Naive B cell (primary cell): ENCODE measurements at regions not wholly inside any gene's neighbourhood (a gene's known extent, or its start where the extent isn't known, plus 50 kb on each side); places are given as distances from the start of the nearest gene placed in this dataset.

ENCODE experiments used
- ATAC-seq, 2 donors: fragments of 150-1000 bp; cut with Tn5 transposase; 2 replicates each; pipeline ENCODE4 v1.10.0; 2021; ENCODE audit warnings: low read depth in 2 of 2, mild to moderate bottlenecking in 2 of 2, moderate library complexity in 2 of 2
- DNase-seq: peaks from one replicate; pipeline ENCODE4 v3.0.0; 2022
- H3K27ac Mint-ChIP-seq, 6 donors: one replicate each; pipeline ENCODE4 v1.8.0; 2020 to 2022; ENCODE audit warnings: mild to moderate bottlenecking in 6 of 6, mixed read lengths in 6 of 6, moderate library complexity in 5 of 6, inconsistent platforms in 2 of 6
- H3K27me3 Mint-ChIP-seq, 3 donors: one replicate each; pipeline ENCODE4 v1.8.0; 2021 to 2022; ENCODE audit warnings: mixed read lengths in 3 of 3, mild to moderate bottlenecking in 1 of 3
- H3K36me3 Mint-ChIP-seq, 2 donors: one replicate each; pipeline ENCODE4 v1.8.0; 2020 to 2022; ENCODE audit warnings: mixed read lengths in 2 of 2, inconsistent platforms in 1 of 2, mild to moderate bottlenecking in 1 of 2
- H3K4me1 Mint-ChIP-seq, 3 donors: one replicate each; pipeline ENCODE4 v1.8.0; 2020 to 2022; ENCODE audit warnings: mixed read lengths in 3 of 3, inconsistent platforms in 1 of 3, mild to moderate bottlenecking in 1 of 3, moderate library complexity in 1 of 3
- H3K4me3 Mint-ChIP-seq, 8 donors: one replicate each; pipeline ENCODE4 v1.8.0; 2020 to 2022; ENCODE audit warnings: mild to moderate bottlenecking in 8 of 8, mixed read lengths in 8 of 8, moderate library complexity in 8 of 8, inconsistent platforms in 2 of 8
- H3K9me3 Mint-ChIP-seq, 7 donors: one replicate each; pipeline ENCODE4 v1.8.0; 2020 to 2022; ENCODE audit warnings: mixed read lengths in 7 of 7, mild to moderate bottlenecking in 5 of 7, inconsistent platforms in 2 of 7, moderate library complexity in 1 of 7

- DNase-seq = no peak
- no peaks in the 10 kb centered on the region for H3K36me3 Mint-ChIP-seq
- peaks cover 0 to 4% (median 0%) of the 10 kb centered on the region in 7 donors for H3K9me3 Mint-ChIP-seq
- no peak overlapping the region for H3K4me3 Mint-ChIP-seq
- ATAC-seq = no peak
- peaks cover 9 to 11% (median 10%) of the 10 kb centered on the region in 3 donors for H3K27me3 Mint-ChIP-seq
- no peaks in the 10 kb centered on the region for H3K4me1 Mint-ChIP-seq
- no peak overlapping the region for H3K27ac Mint-ChIP-seq
Measured at GRCh38 chr15:47934342-47934741, 186.4 kb upstream of the SLC24A5 start.

- no peak overlapping the region for H3K4me3 Mint-ChIP-seq
- no peak overlapping the region for H3K27ac Mint-ChIP-seq
- H3K27me3 Mint-ChIP-seq = peaks cover 4 to 13% (median 10%) of the 10 kb centered on the region in 3 donors
- H3K4me1 Mint-ChIP-seq = no peaks in the 10 kb centered on the region
- ATAC-seq = no peak
- no peak for DNase-seq
- H3K36me3 Mint-ChIP-seq = no peaks in the 10 kb centered on the region
- no peaks in the 10 kb centered on the region for H3K9me3 Mint-ChIP-seq
Measured at GRCh38 chr15:47937834-47938233, 183.0 kb upstream of the SLC24A5 start.

- ATAC-seq (no peak), DNase-seq (no peak)
- Mint-ChIP-seq H3K9me3 (peaks cover 0 to 5% (median 0%) of the 10 kb centered on the region in 7 donors), H3K27me3 (peaks cover 0 to 7% (median 6%) of the 10 kb centered on the region in 3 donors), H3K36me3 (peaks cover 0 to 5% of the 10 kb centered on the region in 2 donors), H3K4me3 (no peak overlapping the region), H3K27ac (peak overlapping the region in 1 of 6 donors; percentile 17), H3K4me1 (no peaks in the 10 kb centered on the region)
Measured at GRCh38 chr15:47944637-47945288, 176.0 kb upstream of the SLC24A5 start.

- H3K9me3 Mint-ChIP-seq = peaks cover 0 to 5% (median 0%) of the 10 kb centered on the region in 7 donors
- H3K27ac Mint-ChIP-seq = no peak overlapping the region
- no peak overlapping the region for H3K4me3 Mint-ChIP-seq
- H3K27me3 Mint-ChIP-seq = peaks cover 0 to 7% (median 4%) of the 10 kb centered on the region in 3 donors
- H3K36me3 Mint-ChIP-seq = peaks cover 0 to 5% of the 10 kb centered on the region in 2 donors
- no peaks in the 10 kb centered on the region for H3K4me1 Mint-ChIP-seq
- ATAC-seq = no peak
- DNase-seq = no peak
Measured at GRCh38 chr15:47945872-47946650, 174.7 kb upstream of the SLC24A5 start.

- H3K4me1 Mint-ChIP-seq = no peaks in the 10 kb centered on the region
Measured at GRCh38 chr15:47949815-47950214, 171.0 kb upstream of the SLC24A5 start.

GRCh38 chr15:47950447-47950846 lies 170.3 kb upstream of the SLC24A5 start:
- Mint-ChIP-seq H3K36me3 (peaks cover 0 to 5% of the 10 kb centered on the region in 2 donors), H3K27me3 (peaks cover 0 to 7% (median 0%) of the 10 kb centered on the region in 3 donors), H3K4me1 (no peaks in the 10 kb centered on the region), H3K4me3 (no peak overlapping the region), H3K9me3 (peaks cover 0 to 6% (median 0%) of the 10 kb centered on the region in 7 donors), H3K27ac (no peak overlapping the region)
- DNase-seq (no peak), ATAC-seq (no peak)

More at GRCh38 chr15:47949815-47950214, 171.0 kb upstream of the SLC24A5 start:
- DNase-seq (no peak), ATAC-seq (no peak)
- peaks cover 0 to 7% (median 0%) of the 10 kb centered on the region in 3 donors for H3K27me3 Mint-ChIP-seq
- no peak overlapping the region for H3K4me3 Mint-ChIP-seq
- H3K9me3 Mint-ChIP-seq = peaks cover 0 to 6% (median 0%) of the 10 kb centered on the region in 7 donors
- H3K27ac Mint-ChIP-seq = peak overlapping the region in 1 of 6 donors; percentile 3
- peaks cover 0 to 5% of the 10 kb centered on the region in 2 donors for H3K36me3 Mint-ChIP-seq

- Mint-ChIP-seq H3K9me3 (peaks cover 0 to 10% (median 4%) of the 10 kb centered on the region in 7 donors), H3K4me3 (no peak overlapping the region), H3K4me1 (no peaks in the 10 kb centered on the region), H3K27ac (no peak overlapping the region), H3K36me3 (peaks cover 0 to 2% of the 10 kb centered on the region in 2 donors), H3K27me3 (peaks cover 0 to 4% (median 0%) of the 10 kb centered on the region in 3 donors)
- DNase-seq (no peak), ATAC-seq (no peak)
Measured at GRCh38 chr15:47951781-47952180, 169.0 kb upstream of the SLC24A5 start.

GRCh38 chr15:47954196-47954595 lies 166.6 kb upstream of the SLC24A5 start:
- H3K4me1 Mint-ChIP-seq = no peaks in the 10 kb centered on the region
- DNase-seq (no peak), ATAC-seq (no peak)
- H3K27ac Mint-ChIP-seq = no peak overlapping the region
- no peaks in the 10 kb centered on the region for H3K36me3 Mint-ChIP-seq
- no peak overlapping the region for H3K4me3 Mint-ChIP-seq
- H3K9me3 Mint-ChIP-seq = peaks cover 0 to 15% (median 3%) of the 10 kb centered on the region in 7 donors
- H3K27me3 Mint-ChIP-seq = peaks cover 0 to 7% (median 3%) of the 10 kb centered on the region in 3 donors

- H3K4me3 Mint-ChIP-seq = no peak overlapping the region
- no peak for DNase-seq
- no peak for ATAC-seq
- H3K27me3 Mint-ChIP-seq = peaks cover 0 to 8% (median 7%) of the 10 kb centered on the region in 3 donors
- H3K4me1 Mint-ChIP-seq = no peaks in the 10 kb centered on the region
- no peaks in the 10 kb centered on the region for H3K36me3 Mint-ChIP-seq
- H3K27ac Mint-ChIP-seq = no peak overlapping the region
- peaks cover 0 to 15% (median 3%) of the 10 kb centered on the region in 7 donors for H3K9me3 Mint-ChIP-seq
Measured at GRCh38 chr15:47955021-47955420, 165.8 kb upstream of the SLC24A5 start.

GRCh38 chr15:47959617-47960413 lies 161.0 kb upstream of the SLC24A5 start:
- no peak overlapping the region for H3K4me3 Mint-ChIP-seq
- peaks cover 0 to 6% (median 0%) of the 10 kb centered on the region in 3 donors for H3K4me1 Mint-ChIP-seq
- DNase-seq = no peak
- H3K36me3 Mint-ChIP-seq = no peaks in the 10 kb centered on the region
- peaks cover 6 to 32% (median 7%) of the 10 kb centered on the region in 3 donors for H3K27me3 Mint-ChIP-seq
- H3K27ac Mint-ChIP-seq = no peak overlapping the region
- H3K9me3 Mint-ChIP-seq = peaks cover 0 to 9% (median 4%) of the 10 kb centered on the region in 7 donors
- no peak for ATAC-seq

GRCh38 chr15:47961401-47962090 lies 159.2 kb upstream of the SLC24A5 start:
- ATAC-seq (no peak), DNase-seq (no peak)
- H3K27me3 Mint-ChIP-seq = peaks cover 6 to 39% (median 7%) of the 10 kb centered on the region in 3 donors
- H3K4me3 Mint-ChIP-seq = peak overlapping the region in 1 of 8 donors; percentile 65
- H3K27ac Mint-ChIP-seq = peak overlapping the region in 2 of 6 donors; percentile 57 to 79
- peaks cover 0 to 6% (median 0%) of the 10 kb centered on the region in 3 donors for H3K4me1 Mint-ChIP-seq
- H3K36me3 Mint-ChIP-seq = no peaks in the 10 kb centered on the region
- peaks cover 0 to 7% (median under 1%) of the 10 kb centered on the region in 7 donors for H3K9me3 Mint-ChIP-seq

- peaks cover 0 to 39% (median 6%) of the 10 kb centered on the region in 3 donors for H3K27me3 Mint-ChIP-seq
- no peak for ATAC-seq
- peaks cover 0 to 6% (median 0%) of the 10 kb centered on the region in 3 donors for H3K4me1 Mint-ChIP-seq
Measured at GRCh38 chr15:47963265-47963664, 157.5 kb upstream of the SLC24A5 start.

More at GRCh38 chr15:47963265-47963664, 157.5 kb upstream of the SLC24A5 start:
- Mint-ChIP-seq H3K36me3 (no peaks in the 10 kb centered on the region), H3K27ac (no peak overlapping the region), H3K9me3 (peaks cover 0 to 5% (median 0%) of the 10 kb centered on the region in 7 donors), H3K4me3 (no peak overlapping the region)
- DNase-seq = no peak
